Glomerular visceral epithelial cell (primary cell): ENCODE measurements at regions not wholly inside any gene's neighbourhood (a gene's known extent, or its start where the extent isn't known, plus 50 kb on each side); places are given as distances from the start of the nearest gene placed in this dataset.

Experiments used
- DNase-seq: peaks from one replicate; pipeline ENCODE4 v3.0.0-alpha.2; 2016; ENCODE audit errors: extremely low spot score

GRCh38 chr5:93107141-93107540 lies 473.9 kb downstream of the NR2F1-AS1 start:
- DNase-seq: no peak

GRCh38 chr5:93101661-93102060 lies 479.4 kb downstream of the NR2F1-AS1 start:
- DNase-seq: no peak

GRCh38 chr5:93100976-93101375 lies 480.0 kb downstream of the NR2F1-AS1 start:
- no peak for DNase-seq

- peak; percentile 7 for DNase-seq
Measured at GRCh38 chr5:93100428-93100827, 480.6 kb downstream of the NR2F1-AS1 start.

- no peak for DNase-seq
Measured at GRCh38 chr5:93099902-93100347, 481.1 kb downstream of the NR2F1-AS1 start.

- DNase-seq: no peak
Measured at GRCh38 chr5:93096561-93096960, 484.5 kb downstream of the NR2F1-AS1 start.

- DNase-seq: peak; percentile 15
Measured at GRCh38 chr5:93092349-93093105, 488.5 kb downstream of the NR2F1-AS1 start.

GRCh38 chr5:93090698-93091097 lies 490.3 kb downstream of the NR2F1-AS1 start:
- no peak for DNase-seq

- DNase-seq: no peak
Measured at GRCh38 chr5:93088592-93089389, 492.2 kb downstream of the NR2F1-AS1 start.

GRCh38 chr5:93087326-93087725 lies 493.7 kb downstream of the NR2F1-AS1 start:
- no peak for DNase-seq

GRCh38 chr5:93082981-93083380 lies 498.0 kb downstream of the NR2F1-AS1 start:
- DNase-seq: no peak

GRCh38 chr5:93079046-93079445 lies 502.0 kb downstream of the NR2F1-AS1 start:
- no peak for DNase-seq

GRCh38 chr5:93078082-93079038 lies 502.7 kb downstream of the NR2F1-AS1 start:
- DNase-seq: peak; percentile 97

- no peak for DNase-seq
Measured at GRCh38 chr5:93076566-93076965, 504.5 kb downstream of the NR2F1-AS1 start.

GRCh38 chr5:93076096-93076495 lies 504.9 kb downstream of the NR2F1-AS1 start:
- no peak for DNase-seq

GRCh38 chr5:93073547-93073946 lies 507.5 kb downstream of the NR2F1-AS1 start:
- DNase-seq: no peak

GRCh38 chr5:93072831-93073459 lies 508.1 kb downstream of the NR2F1-AS1 start:
- DNase-seq: no peak

- DNase-seq: no peak
Measured at GRCh38 chr5:93071710-93072109, 509.3 kb downstream of the NR2F1-AS1 start.

GRCh38 chr5:93070938-93071337 lies 510.1 kb downstream of the NR2F1-AS1 start:
- no peak for DNase-seq

GRCh38 chr5:93069276-93069675 lies 511.7 kb downstream of the NR2F1-AS1 start:
- no peak for DNase-seq

GRCh38 chr5:93062548-93062947 lies 518.5 kb downstream of the NR2F1-AS1 start:
- no peak for DNase-seq
